ENCODE measurements at regions not wholly inside any gene's neighbourhood (a gene's known extent, or its start where the extent isn't known, plus 50 kb on each side); places are given as distances from the start of the nearest gene placed in this dataset.
"Not testable (repeated sequence)": the region's sequence is repeated elsewhere in the genome, so short reads cannot be mapped to it uniquely, and the experiment has no call there.

- not testable (repeated sequence) for DNase-seq
Measured at GRCh38 chr3:18516170-18516569, 91.0 kb upstream of the SATB1 start.

DNA sequence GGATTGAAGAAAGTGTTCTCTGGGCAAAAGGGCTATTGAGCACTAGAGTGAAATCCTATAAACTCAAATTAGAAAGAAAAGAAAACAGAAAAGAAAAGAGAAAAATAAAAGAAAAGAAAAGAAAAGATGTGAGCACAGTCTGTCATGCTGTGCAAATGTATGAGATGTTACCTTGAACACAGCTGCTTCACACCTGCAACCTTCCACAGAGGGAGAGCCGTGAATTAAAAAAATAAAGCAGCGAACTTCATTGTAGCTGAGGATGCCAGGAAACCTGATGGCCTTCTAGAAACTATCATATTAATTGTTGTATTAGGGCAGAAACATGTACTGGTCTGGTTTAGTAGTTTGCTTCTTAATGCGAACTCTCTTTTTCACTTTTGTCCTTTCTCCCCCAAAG, 88.0 kb upstream of the SATB1 start:
- DNase-seq = no peak

- DNase-seq = no peak
Measured at GRCh38 chr3:18512007-18512406, 86.9 kb upstream of the SATB1 start.

DNA sequence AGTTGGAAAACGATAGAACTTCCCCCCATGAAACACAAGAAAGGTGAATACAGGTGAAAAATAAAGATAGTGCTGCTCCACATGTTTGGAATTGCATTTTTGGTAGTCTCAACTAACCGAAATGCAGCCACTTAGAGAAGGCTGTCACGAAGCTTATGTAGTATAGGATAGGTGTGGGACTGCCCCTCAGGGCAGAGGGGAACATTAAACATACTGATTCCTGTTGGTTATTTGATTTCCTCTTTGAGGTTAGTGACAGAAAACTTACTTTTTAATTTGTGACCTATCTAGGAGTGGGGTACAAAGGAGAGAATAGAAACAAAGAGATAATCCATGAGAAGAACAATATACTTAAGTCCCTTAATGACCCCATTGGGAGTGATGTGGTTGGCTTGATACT, 85.8 kb upstream of the SATB1 start:
- no peak for DNase-seq

DNA sequence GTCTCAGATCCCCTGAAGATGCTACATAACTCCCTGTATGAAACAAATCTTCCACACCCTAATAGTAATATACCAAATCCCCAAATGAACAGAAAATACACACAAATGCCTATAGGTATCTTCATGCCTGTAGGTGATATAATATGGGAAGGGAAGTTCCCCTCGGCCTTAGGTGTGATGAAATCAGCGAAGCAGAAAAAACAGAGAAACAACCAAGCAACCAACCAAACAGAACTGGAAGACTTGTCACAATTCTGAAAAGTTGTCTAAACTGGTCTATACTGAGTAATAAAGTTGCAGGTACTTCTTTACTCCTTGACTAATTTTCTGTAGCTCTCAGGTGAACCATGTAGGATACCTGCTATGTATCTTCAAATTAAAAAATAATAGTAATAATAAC, 82.2 kb upstream of the SATB1 start:
- no peak for DNase-seq

- no peak for DNase-seq
Measured at GRCh38 chr3:18505056-18505455, 79.9 kb upstream of the SATB1 start.

GRCh38 chr3:18501679-18502343, 76.7 kb upstream of the SATB1 start:
- no peak for DNase-seq

- DNase-seq = no peak
Measured at GRCh38 chr3:18500322-18500721, 75.2 kb upstream of the SATB1 start.

- no peak for DNase-seq
Measured at GRCh38 chr3:18499301-18499700, 74.2 kb upstream of the SATB1 start.

- DNase-seq = no peak
Measured at GRCh38 chr3:18494251-18494650, 69.1 kb upstream of the SATB1 start.

- DNase-seq = no peak
Measured at GRCh38 chr3:18489939-18490338, 64.8 kb upstream of the SATB1 start.

DNA sequence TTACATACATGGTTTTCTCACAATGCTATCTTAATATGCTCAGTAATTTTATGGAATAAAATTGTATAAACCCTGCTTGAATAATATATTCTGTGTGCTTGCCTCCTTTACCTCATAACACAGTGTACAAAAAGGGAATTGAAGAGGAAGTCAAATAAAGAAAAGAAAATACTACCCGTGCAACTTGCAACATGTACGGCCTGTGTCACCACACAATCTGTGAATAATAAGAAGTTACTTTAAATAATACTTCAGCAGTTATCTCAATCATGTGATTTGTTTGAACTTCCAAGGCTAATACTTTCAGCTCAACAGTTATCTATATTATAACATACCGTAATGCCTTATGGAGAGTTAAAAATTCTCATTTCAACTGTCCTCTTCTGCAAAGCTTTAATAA, 58.1 kb upstream of the SATB1 start:
- no peak for DNase-seq

GRCh38 chr3:18481946-18482548, 56.9 kb upstream of the SATB1 start:
- no peak for DNase-seq

GRCh38 chr3:18477620-18478019, 52.5 kb upstream of the SATB1 start:
- no peak for DNase-seq
